ENCODE measurements at regions not wholly inside any gene's neighbourhood (a gene's known extent, or its start where the extent isn't known, plus 50 kb on each side); places are given as distances from the start of the nearest gene placed in this dataset.
"Not testable (repeated sequence)": the region's sequence is repeated elsewhere in the genome, so short reads cannot be mapped to it uniquely, and the experiment has no call there.

GRCh38 chrX:18102006-18102405 lies 118.7 kb downstream of the BEND2 start:
- H3K36me3 ChIP-seq: no peaks in the 10 kb centered on the region
- H3K9me3 ChIP-seq (ENCODE audit: severe bottlenecking): no peaks in the 10 kb centered on the region
- TF ChIP-seq CTCF (IDR thresholded peaks at IDR 0.05; ENCODE audit: low read depth, low read length): no peak
- no peak for DNase-seq
- H3K4me3 ChIP-seq (ENCODE audit: low read depth, low read length): no peak overlapping the region
- H3K27ac ChIP-seq: no peak overlapping the region
- peaks cover 44% of the 10 kb centered on the region for H3K27me3 ChIP-seq (ENCODE audit: insufficient read depth, low read depth, severe bottlenecking)

GRCh38 chrX:18101087-18101486 lies 119.6 kb downstream of the BEND2 start:
- TF ChIP-seq CTCF (IDR thresholded peaks at IDR 0.05; ENCODE audit: low read depth, low read length): no peak
- Histone ChIP-seq H3K4me3 (ENCODE audit: low read depth, low read length) (no peak overlapping the region), H3K27ac (no peak overlapping the region), H3K9me3 (ENCODE audit: severe bottlenecking) (no peaks in the 10 kb centered on the region), H3K27me3 (ENCODE audit: insufficient read depth, low read depth, severe bottlenecking) (peaks cover 53% of the 10 kb centered on the region), H3K36me3 (no peaks in the 10 kb centered on the region)
- no peak for DNase-seq

GRCh38 chrX:18099745-18100144 lies 120.9 kb downstream of the BEND2 start:
- peaks cover 61% of the 10 kb centered on the region for H3K27me3 ChIP-seq (ENCODE audit: insufficient read depth, low read depth, severe bottlenecking)
- DNase-seq: no peak

GRCh38 chrX:18098763-18099162 lies 121.9 kb downstream of the BEND2 start:
- DNase-seq: no peak
- Histone ChIP-seq H3K4me3 (ENCODE audit: low read depth, low read length) (no peak overlapping the region), H3K36me3 (no peaks in the 10 kb centered on the region), H3K9me3 (ENCODE audit: severe bottlenecking) (no peaks in the 10 kb centered on the region), H3K27ac (no peak overlapping the region), H3K27me3 (ENCODE audit: insufficient read depth, low read depth, severe bottlenecking) (peaks cover 63% of the 10 kb centered on the region)
- no peak for TF ChIP-seq CTCF (IDR thresholded peaks at IDR 0.05; ENCODE audit: low read depth, low read length)

More at GRCh38 chrX:18099745-18100144, 120.9 kb downstream of the BEND2 start:
- no peak overlapping the region for H3K4me3 ChIP-seq (ENCODE audit: low read depth, low read length)
- H3K9me3 ChIP-seq (ENCODE audit: severe bottlenecking): no peaks in the 10 kb centered on the region
- H3K27ac ChIP-seq: no peak overlapping the region
- H3K36me3 ChIP-seq: no peaks in the 10 kb centered on the region
- TF ChIP-seq CTCF (IDR thresholded peaks at IDR 0.05; ENCODE audit: low read depth, low read length): no peak

GRCh38 chrX:18076434-18076833 lies 144.3 kb downstream of the BEND2 start:
- Histone ChIP-seq H3K36me3 (no peaks in the 10 kb centered on the region), H3K4me3 (ENCODE audit: low read depth, low read length) (no peak overlapping the region), H3K9me3 (ENCODE audit: severe bottlenecking) (no peaks in the 10 kb centered on the region), H3K27ac (no peak overlapping the region), H3K27me3 (ENCODE audit: insufficient read depth, low read depth, severe bottlenecking) (peaks cover 56% of the 10 kb centered on the region)
- TF ChIP-seq CTCF (IDR thresholded peaks at IDR 0.05; ENCODE audit: low read depth, low read length): no peak
- DNase-seq: no peak

- Histone ChIP-seq H3K9me3 (ENCODE audit: severe bottlenecking) (no peaks in the 10 kb centered on the region), H3K4me3 (ENCODE audit: low read depth, low read length) (no peak overlapping the region), H3K27me3 (ENCODE audit: insufficient read depth, low read depth, severe bottlenecking) (peaks cover 54% of the 10 kb centered on the region), H3K27ac (no peak overlapping the region), H3K36me3 (no peaks in the 10 kb centered on the region)
- no peak for DNase-seq
- no peak for TF ChIP-seq CTCF (IDR thresholded peaks at IDR 0.05; ENCODE audit: low read depth, low read length)
These were observed 145.1 kb downstream of the BEND2 start for GRCh38 chrX:18075603-18076002.

GRCh38 chrX:18068045-18068444 lies 152.6 kb downstream of the BEND2 start:
- DNase-seq; H3K9me3 ChIP-seq (ENCODE audit: severe bottlenecking); H3K36me3 ChIP-seq; H3K27ac ChIP-seq; H3K4me3 ChIP-seq (ENCODE audit: low read depth, low read length): not testable (repeated sequence)
- peaks cover 41% of the 10 kb centered on the region for H3K27me3 ChIP-seq (ENCODE audit: insufficient read depth, low read depth, severe bottlenecking)

All from WERI-Rb-1 (cell line).